HG03354 (cell line): ENCODE measurements at regions not wholly inside any gene's neighbourhood (a gene's known extent, or its start where the extent isn't known, plus 50 kb on each side); places are given as distances from the start of the nearest gene placed in this dataset.
"Not testable (repeated sequence)": the region's sequence is repeated elsewhere in the genome, so short reads cannot be mapped to it uniquely, and the experiment has no call there.

ENCODE experiments used
- ATAC-seq: cut with Tn5 transposase; IDR thresholded peaks from one replicate; pipeline ENCODE4 v1.9.1; 2021; ENCODE audit warnings: mild to moderate bottlenecking; ENCODE audit not compliant: unreplicated experiment, poor library complexity, severe bottlenecking

- ATAC-seq, result no peak
Measured at GRCh38 chr3:124043023-124043422, 51.1 kb upstream of the ROPN1 start.

- ATAC-seq, result no peak
Measured at GRCh38 chr3:124044956-124045355, 53.0 kb upstream of the ROPN1 start.

GRCh38 chr3:124048967-124049798, 57.3 kb upstream of the ROPN1 start:
- ATAC-seq, result no peak

- ATAC-seq, result no peak
Measured at GRCh38 chr3:124051636-124052035, 59.7 kb upstream of the ROPN1 start.

DNA sequence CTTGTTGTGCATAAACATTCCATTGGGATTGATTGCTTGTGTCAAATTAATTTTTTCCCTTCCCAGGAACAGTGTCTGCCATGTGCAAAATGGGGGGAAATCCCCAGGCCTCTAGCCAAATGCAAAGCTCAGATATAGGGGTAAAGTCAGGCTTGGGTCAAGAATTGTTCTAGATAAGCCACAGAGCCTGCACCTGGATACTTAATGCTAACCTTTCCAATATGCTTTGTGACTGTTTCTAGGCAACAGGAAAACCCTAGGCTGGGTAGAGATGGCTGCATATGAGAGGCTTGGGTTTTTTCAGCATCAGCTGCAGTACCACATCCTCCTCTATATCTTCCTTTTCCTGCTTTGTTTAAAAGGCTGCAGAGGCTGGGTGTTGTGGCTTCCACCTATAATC, 61.9 kb upstream of the ROPN1 start:
- no peak for ATAC-seq

DNA sequence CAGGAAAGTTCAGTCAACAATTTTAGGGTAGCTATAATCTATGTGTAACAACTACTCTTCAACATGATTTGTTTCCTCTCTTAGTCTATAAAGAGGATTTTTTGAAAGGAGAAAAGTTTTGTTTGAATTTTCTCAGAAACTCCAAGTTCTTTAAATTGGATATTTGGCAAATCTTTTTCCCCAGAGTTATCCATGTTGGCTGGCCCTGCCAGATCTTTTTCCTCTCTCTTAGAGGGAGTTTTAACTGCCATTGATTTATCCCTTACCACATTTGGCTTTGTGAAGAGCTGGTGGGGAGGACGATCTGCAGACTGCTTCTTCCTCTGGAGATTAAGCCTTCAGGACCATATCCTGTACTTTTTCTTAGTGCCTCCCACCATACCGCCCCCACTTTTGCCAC, 64.9 kb upstream of the ROPN1 start:
- ATAC-seq, result no peak

DNA sequence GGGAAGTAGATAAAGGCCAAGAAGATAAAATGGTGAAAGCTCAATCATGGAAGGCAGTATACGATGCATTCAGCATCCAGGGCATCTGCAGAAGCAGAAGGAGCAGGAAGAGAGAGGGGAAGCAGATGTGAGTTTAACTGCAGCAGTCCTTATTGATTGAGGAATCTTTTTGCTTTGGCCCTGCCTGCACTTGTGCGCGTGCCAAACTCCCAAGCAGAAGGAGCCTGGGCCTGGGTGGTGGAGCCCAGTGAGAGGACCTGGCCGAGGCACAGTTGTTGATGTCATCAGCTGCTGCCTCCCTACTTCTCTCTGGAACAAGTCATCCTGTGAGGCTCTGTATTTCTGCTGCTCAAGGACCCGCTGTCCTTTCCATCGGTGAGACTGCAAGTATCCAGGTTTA, 65.5 kb upstream of the ROPN1 start:
- ATAC-seq, result no peak

DNA sequence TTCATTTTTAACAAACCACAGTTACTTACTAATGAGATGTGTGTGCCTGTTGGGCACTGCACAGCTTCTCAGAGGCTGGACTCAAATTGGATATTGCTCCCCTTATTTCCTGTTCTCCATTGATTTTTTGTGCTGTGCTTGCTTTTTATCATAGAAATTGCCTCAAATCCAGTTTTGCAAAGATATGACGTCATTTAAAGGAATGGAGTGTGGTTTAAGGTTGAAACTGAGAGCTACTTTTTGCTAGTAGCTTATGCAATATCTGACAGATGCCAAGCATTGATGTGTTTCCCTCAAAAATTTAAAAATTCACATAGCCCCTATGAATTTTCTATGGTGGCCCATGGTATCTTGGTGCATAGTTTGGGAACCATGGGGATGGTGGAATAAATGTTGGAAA, 67.7 kb upstream of the ROPN1 start:
- no peak for ATAC-seq

- ATAC-seq, result no peak
Measured at GRCh38 chr3:124063197-124063909, 71.4 kb upstream of the ROPN1 start.

DNA sequence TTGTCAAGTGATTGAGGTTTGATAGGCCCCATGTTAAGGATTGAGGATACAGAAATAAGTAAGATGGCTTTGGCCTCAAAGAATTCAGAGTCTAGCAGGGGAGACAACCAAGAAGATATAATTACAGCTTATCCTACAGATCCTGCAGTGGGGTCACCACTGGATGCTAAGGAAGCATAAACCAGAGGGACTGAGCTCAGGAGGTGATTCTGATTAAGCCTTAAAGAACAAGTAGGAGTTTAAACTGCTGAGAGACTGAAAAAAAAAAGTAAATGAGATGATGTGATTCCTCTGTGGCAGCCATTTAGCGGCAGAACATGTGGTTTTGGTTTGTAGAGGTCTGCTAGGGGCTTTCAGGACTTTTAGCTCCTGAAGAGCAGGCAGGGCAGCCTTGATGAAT, 72.1 kb upstream of the ROPN1 start:
- ATAC-seq, result no peak

- ATAC-seq, result not testable (repeated sequence)
Measured at GRCh38 chr3:124066543-124066942, 74.6 kb upstream of the ROPN1 start.

DNA sequence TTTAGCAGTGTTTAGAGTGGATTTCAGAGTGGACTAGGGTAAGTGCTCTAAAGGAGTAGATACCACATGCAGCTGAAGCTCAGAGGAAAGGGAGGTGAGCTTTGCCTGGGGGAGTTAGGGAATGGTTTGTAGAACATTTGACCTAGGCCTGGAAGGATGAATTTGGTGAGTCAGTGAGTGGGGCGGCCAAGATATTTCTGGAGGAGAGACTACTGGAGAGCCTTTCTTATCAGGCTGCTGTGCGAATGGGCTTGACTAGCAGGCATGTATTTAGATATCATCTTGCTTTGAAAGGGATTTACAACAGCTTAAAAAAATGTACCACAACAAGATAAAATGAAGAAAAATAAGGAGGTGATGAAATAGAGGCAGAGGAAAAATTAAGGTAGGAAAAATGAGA, 77.8 kb upstream of the ROPN1 start:
- ATAC-seq, result not testable (repeated sequence)

DNA sequence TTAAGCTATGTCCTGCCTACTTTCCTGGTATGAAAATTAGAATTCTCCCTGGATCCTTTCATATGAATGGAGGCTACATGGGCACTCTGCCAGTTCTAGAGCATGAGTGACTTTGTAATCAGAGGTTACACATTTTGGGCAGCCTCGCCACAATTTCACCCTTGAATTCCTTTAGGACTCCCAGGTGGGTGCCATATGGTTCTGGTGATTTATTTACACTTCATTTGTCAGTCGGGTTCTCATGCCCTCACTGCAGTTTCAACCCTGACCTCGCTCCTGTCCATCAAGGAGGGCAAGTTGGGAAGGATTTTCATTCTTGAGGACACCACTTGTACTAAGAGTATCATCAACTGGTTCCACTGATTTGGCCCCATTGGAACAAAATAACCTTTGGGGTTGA, 83.2 kb upstream of the ROPN1 start:
- not testable (repeated sequence) for ATAC-seq

DNA sequence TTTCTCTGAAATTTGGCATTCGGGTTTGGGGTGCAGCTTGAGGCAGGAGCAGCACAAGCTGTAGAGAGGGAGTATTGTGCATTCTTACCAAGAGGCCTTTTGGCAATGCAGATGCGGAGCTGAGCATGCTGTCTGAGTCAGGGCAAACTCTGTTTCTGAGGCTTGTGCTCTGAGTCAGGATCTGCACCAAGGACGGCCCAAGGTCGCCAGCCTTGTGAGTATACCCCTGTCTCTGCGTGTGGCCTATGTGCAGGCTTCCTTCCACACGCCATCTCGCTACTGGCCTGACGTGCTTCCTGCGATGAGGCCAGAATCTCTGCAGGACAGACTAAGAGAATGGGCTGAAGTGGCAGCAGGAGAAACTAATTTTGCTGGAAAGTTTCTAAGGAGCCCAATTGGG, 83.8 kb upstream of the ROPN1 start:
- no peak for ATAC-seq

DNA sequence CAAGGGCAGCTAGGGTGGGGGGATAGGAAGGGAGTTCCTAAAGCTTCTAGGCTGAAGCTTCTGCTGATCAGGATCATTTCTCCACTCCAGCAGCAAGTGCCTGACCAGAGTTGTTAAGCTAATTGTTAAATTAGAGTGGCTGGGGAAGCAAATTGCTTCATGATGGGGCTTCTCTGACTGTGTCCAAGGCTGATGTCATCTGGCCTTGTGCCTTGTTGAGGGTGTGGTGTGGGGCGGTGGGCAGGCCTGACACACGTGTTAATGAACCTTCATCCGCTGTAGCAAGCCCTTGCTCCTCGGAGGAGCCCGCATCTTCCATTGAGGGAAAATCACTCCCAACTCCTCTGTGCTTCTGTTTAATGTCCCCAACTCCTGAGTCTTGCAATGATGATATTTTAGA, 84.3 kb upstream of the ROPN1 start:
- ATAC-seq, result no peak

GRCh38 chr3:124078953-124079911, 87.3 kb upstream of the ROPN1 start:
- ATAC-seq, result no peak

- ATAC-seq, result no peak
Measured at GRCh38 chr3:124079912-124080276, 88.0 kb upstream of the ROPN1 start.

- ATAC-seq, result no peak
Measured at GRCh38 chr3:124082343-124082742, 90.4 kb upstream of the ROPN1 start.

DNA sequence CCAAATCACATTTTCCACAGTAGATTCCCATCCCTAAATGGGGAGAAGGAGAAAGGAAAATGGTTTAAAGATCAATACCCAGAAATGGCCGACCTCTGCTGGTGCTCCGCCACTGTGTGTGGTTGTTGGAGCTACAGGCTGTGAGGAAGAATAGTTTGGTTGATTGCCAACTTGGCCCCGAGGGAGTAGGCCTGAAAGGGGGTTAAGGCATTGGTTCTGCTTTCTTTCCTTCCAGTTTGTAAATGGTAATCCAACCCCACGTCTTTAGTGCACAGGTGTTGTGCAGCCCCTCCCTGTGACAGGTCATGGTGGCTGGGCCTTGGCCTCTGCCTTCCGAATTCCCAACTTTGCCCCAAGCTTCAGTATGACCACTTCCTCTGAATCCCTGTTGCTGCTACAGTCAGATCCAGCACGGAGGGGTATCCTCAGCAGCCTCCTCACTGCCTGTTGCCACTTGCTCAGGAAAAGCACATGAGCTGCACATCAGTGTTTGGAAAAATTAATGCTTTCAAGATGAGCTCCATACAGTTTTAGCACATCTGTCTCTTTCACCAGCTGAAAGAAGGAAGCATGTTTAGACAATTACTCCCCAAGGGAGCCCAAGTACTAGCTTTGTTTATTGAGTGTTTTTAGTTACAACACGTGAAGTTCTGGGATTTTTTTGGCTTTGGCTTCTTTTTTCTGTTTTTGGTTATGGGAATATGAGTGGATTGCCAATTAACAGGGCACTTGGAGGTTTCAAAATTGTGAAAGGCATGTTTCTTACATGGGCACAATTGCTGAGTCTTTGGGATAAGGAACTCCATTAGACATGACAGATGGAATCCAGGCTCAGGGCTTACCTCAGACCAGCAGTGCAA, 92.3 kb upstream of the ROPN1 start:
- no peak for ATAC-seq
